HG03520 (cell line): ENCODE measurements at regions not wholly inside any gene's neighbourhood (a gene's known extent, or its start where the extent isn't known, plus 50 kb on each side); places are given as distances from the start of the nearest gene placed in this dataset.

ENCODE experiments used
- ATAC-seq: cut with Tn5 transposase; IDR thresholded peaks from one replicate; pipeline ENCODE4 v1.9.1; 2021; ENCODE audit warnings: mild to moderate bottlenecking, moderate library complexity; ENCODE audit not compliant: unreplicated experiment

DNA sequence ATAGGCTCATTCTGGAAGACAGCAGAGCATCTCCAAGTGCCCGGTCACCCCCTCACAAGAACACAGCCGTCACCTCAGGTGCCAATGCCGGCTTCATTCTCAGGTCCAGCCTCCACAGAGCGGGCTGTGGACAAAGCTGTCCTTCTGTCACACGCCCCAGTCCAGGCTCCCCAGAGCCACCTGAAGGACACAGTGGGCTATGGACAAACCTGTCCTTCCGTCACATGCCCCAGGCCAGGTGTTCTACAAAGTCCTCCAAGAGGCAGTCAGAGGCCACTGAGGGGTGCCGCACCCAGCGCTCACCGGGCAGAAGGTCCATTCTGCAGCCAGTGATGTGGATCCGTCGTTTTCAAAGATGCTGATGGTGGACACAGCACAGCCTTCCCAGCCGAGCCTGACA is 173.2 kb upstream of the PPP2R2D start:
- ATAC-seq = no peak

- ATAC-seq = no peak
These were observed 172.3 kb upstream of the PPP2R2D start for GRCh38 chr10:131728286-131729228.

DNA sequence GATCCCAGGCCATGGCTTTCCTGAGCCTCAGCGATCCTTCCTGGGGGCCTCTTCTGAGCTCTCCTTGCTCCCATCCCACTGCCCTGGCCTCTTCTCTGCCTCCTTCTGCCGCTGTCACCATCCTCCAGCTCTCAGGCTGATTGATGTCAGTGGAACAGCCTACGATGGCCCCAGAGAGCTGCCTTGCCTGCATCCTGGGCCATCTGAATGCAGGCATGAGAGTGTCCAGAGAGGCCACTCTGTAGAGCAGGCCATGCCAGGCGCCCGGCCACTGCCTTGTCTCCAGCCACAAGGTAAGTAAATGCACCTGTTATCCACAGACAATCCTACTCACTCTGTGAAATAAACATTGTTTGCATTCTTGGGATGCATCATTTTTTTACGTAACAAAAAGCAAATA is 171.4 kb upstream of the PPP2R2D start:
- ATAC-seq = no peak

DNA sequence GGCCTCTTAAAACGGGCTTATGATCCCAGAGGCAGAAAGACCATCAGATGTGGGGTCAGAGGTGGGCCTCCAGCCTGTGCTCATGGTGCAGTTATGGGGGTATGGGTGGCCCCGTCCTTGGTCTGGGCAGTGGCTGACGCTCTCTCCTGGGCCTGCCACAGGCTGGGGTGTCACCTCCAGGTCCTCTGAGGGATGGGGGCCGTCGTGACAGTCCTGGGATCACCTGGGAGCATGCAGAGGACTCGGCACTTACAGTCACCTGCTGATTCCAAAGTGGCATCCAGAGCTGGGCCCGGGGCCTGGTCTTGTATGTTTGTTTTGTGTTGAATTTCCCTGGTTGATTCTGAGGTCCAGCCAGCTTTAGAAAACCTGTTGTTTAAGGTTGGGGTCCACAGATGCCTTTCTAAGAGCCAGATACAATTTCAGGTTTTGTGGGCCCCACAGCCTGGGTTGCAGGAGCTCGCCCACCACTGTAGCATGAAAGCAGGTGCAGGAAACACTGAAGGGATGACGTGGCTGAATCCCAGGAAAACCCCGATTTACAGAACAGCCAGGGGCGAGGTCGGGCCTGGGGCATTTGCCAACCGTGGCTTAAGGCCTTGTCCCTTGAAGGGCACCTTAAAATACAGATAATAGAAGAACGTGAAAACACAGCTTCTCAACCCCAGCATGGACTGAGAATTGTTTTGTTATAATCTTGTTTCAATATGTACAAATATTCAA is 170.7 kb upstream of the PPP2R2D start:
- no peak for ATAC-seq

DNA sequence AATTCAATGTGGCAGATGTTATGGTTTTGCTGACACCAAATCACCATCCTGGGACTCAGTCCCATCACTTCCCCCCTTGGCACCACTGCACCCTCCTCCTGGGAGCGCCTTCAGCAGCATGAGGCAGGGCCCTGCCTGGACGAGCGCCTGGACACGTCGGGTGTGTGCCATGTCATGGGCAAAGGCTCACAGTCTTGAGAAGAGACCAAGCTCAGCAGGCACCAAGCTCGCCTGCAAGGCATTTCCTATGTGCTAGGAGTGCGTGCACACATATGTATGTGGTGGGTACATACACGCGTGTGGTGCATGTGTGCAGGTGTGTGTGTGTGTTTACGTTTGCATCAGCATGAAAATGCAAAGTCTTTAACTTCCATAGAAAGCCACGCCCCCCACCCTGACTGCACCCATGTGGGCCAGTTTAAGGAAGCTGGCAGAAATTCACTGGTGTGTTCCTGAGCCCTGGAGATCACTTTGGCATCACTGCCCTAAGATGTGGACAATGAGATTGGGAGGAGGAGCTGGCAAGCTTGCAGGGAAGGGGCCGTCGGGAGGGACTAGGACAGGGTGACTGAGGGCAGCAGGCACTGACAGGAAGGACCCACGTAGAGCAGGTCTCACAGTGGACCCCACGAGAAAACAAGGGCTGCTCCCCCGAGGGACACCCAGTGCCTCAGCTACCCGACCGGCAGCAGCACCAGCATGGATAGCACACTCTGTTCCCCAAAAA is 169.9 kb upstream of the PPP2R2D start:
- ATAC-seq = no peak

- ATAC-seq = no peak
These were observed 168.8 kb upstream of the PPP2R2D start for GRCh38 chr10:131731780-131732630.

DNA sequence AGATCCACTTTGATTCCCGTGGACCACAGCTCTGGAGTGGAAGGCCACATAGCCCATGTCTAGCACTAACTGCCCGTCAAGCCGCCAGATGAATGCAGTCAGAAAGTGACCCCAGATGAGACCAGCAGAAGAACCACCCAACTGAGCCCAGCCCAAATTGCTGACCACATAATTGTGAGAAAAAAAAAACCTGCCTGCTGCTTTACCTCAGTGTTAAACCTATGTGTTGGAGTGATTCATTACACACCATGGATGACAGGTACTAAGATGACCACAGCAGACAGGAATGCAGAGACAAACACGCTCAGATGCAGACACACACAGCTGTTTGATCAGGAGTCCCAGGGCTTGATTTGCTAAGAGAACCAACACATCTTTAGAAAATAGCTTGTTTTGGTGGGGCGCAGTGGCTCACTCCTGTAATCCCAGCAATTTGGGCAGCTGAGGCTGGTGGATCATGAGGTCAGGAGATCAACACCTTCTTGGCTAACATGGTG is 168.1 kb upstream of the PPP2R2D start:
- no peak for ATAC-seq

DNA sequence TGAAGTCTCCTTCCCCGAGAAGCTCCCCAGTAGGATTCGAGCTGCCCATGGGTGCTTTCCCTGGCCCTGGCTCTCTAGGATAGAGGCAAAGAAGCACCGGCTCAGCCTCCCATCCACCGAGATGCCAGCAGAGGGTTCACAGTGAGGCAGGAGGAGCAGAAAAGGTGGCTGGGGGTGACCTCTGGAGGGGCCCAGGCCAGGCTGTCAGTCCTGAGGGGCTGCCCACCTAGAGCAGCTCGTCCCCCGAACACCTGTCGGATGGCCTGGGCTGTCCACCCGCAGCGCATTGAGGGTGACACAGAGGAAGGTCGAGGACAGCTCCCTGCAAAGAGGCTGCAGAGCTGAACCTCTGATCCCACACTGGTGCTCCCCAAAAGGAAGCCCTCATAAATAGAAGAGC is 167.2 kb upstream of the PPP2R2D start:
- ATAC-seq = no peak

GRCh38 chr10:131735577-131735976 is 165.2 kb upstream of the PPP2R2D start:
- no peak for ATAC-seq

- ATAC-seq = no peak
These were observed 164.4 kb upstream of the PPP2R2D start for GRCh38 chr10:131736321-131736980.

- no peak for ATAC-seq
These were observed 163.0 kb upstream of the PPP2R2D start for GRCh38 chr10:131737543-131738395.

DNA sequence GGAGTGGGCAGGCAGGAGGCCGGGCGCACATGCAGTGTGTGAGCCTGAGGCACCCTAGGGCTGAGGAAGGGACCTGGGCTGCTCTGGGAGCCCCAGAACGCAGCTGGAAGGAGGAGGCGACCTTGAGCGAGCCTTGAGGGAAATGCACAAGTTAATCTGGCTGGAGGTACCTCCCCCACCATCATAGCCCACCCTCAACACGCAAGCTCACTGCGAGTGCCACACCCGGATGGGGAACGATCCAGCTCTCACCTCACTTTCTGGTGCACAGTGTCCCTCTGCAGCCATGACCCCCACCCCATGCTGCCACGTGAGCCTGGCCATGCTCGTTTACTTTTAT is 162.4 kb upstream of the PPP2R2D start:
- ATAC-seq = no peak

- ATAC-seq = no peak
These were observed 161.6 kb upstream of the PPP2R2D start for GRCh38 chr10:131739206-131739605.

DNA sequence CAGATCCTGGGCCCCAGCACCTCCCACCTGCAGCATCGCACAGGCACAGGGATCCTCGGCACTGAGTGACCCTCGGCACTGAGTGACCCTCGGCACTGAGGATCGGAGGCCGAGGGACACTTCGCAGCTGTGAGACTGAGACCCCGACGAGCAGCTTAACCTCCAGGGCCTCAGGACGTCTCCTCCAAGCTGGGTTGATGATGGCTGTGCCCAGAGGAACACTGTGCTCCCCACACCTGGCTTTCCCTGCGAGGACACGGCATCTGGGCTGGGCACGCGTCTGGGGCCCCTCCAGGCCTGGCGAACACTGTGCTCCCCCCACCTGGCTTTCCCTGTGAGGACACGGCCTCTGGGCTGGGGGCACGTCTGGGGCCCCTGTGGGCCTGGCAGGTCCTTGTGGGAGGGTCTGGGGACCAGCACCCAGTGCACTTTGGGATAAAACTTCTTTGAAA is 158.3 kb upstream of the PPP2R2D start:
- ATAC-seq = no peak

DNA sequence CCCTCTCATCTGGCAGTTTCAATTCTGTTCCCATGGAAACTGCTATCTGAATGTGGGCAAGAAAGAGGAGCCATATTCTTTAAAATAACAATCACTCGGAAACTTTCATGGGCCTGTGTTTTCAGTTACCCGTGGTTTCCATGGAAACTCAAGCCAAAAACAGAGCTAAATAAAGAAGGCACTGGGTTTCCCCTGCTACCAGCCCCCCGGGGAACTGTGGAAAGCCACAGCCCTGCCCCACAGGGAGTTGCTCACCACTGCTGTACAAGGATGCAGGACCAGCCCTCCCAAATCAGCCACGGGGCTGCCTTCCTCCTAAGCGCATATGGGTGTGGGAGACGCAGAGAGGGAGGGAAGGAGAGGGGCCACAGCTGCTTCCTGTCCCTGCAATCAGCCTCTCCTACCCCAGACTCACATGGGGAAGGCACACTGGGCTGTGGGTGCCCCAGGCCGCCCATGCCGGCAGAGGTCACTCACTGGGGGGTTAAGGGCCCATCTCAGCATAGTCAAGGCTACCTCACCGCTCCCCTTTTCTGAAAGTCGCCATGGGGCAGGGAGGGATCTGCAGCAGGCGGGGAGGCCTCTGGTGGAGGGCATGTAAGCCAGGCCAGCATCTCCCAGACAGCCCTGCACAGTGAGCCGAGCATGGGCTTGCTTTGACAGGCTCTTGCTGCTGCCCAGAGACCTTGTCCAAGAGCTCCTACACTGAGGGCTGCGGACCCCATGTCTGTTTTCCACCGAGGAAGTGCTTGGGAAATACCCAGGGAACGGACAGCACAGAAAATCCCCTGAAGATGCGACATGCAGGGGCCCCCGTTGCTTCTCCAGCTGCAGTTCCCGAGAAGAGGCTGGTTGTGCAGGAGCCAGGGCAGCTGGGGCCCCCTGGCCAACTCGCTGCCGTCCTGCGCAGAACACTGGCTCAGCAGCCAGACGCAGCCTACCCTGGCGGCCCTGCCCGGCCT is 157.3 kb upstream of the PPP2R2D start:
- peak; percentile 59 for ATAC-seq

DNA sequence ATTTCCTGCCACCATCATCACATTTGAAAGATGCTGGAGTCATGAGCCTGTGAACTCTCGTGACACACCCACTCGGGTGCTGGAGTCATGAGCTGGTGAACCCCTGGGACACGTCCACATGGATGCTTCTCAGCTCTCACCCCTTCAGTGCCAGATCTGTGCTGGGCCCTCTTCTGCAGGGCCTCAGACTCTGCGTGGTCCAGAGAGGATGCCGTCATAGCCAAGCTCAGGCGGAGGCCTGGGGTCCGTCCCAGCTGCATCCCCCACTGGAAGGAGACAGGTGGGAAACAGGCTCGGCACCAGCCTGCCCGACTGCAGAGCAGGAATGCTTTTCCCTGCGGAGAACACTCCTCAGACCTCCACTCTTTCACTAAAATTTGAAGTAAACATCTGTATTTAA is 156.5 kb upstream of the PPP2R2D start:
- ATAC-seq = no peak

GRCh38 chr10:131745591-131745990 is 155.2 kb upstream of the PPP2R2D start:
- ATAC-seq = no peak

- ATAC-seq = no peak
These were observed 154.5 kb upstream of the PPP2R2D start for GRCh38 chr10:131746241-131746711.
